PC-3 (cell line): ENCODE measurements at regions not wholly inside any gene's neighbourhood (a gene's known extent, or its start where the extent isn't known, plus 50 kb on each side); places are given as distances from the start of the nearest gene placed in this dataset.

Experiments
- EZH2 ChIP-seq: fragments of 300-600 bp; sonication (generic); IDR thresholded peaks from one replicate; pipeline ENCODE4 v1.6.1; 2017; ENCODE audit warnings: antibody characterized with exemption, mild to moderate bottlenecking, low read length; ENCODE audit not compliant: unreplicated experiment
- EZH2phosphoT487 ChIP-seq: fragments of 300-600 bp; sonication (generic); IDR thresholded peaks from 2 replicates; pipeline ENCODE4 v1.6.1; 2018; ENCODE audit warnings: mild to moderate bottlenecking, antibody characterized with exemption, low read length, borderline replicate concordance
- TF ChIP-seq, protein P1 (sequence below): fragments of 300-600 bp; sonication (generic); conservative IDR thresholded peaks from 2 replicates; pipeline ENCODE4 v1.5.1; 2017; ENCODE audit warnings: antibody characterized with exemption, low read depth, mild to moderate bottlenecking, low read length

DNA sequence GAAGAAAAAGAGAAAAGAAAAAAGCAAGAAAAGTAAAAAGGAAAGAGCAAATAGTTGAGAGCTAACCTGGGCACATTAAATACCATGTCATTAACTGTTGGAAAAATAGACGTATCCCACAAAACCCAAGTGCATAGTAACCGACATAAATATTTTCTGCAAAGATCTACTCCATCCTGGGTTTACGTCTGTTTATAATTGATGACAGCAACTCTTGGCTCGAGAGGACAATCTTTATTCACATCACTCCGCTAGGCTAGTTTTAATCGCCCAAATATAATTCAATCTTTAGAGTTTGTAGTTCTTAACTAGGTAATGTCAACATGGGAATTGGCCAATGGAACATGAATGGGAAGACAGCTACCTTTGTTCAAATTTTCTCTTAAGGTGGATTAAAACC lies 321.7 kb upstream of the TNC start:
- no peak for TF ChIP-seq EZH2
- TF ChIP-seq, protein P1, sequence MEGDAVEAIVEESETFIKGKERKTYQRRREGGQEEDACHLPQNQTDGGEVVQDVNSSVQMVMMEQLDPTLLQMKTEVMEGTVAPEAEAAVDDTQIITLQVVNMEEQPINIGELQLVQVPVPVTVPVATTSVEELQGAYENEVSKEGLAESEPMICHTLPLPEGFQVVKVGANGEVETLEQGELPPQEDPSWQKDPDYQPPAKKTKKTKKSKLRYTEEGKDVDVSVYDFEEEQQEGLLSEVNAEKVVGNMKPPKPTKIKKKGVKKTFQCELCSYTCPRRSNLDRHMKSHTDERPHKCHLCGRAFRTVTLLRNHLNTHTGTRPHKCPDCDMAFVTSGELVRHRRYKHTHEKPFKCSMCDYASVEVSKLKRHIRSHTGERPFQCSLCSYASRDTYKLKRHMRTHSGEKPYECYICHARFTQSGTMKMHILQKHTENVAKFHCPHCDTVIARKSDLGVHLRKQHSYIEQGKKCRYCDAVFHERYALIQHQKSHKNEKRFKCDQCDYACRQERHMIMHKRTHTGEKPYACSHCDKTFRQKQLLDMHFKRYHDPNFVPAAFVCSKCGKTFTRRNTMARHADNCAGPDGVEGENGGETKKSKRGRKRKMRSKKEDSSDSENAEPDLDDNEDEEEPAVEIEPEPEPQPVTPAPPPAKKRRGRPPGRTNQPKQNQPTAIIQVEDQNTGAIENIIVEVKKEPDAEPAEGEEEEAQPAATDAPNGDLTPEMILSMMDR = no peak
- no peak for TF ChIP-seq EZH2phosphoT487
